IPS DF 6.9 (cell line): ENCODE measurements at regions not wholly inside any gene's neighbourhood (a gene's known extent, or its start where the extent isn't known, plus 50 kb on each side); places are given as distances from the start of the nearest gene placed in this dataset.
"Not testable (repeated sequence)": the region's sequence is repeated elsewhere in the genome, so short reads cannot be mapped to it uniquely, and the experiment has no call there.

Experiments
- DNase-seq: peaks from one replicate; pipeline ENCODE4 v3.0.0-alpha.2; 2013; ENCODE audit warnings: low read depth, low spot score
- H3K27ac ChIP-seq: one replicate; pipeline ENCODE4 v1.5.1; 2013; ENCODE audit warnings: low read length, control low read depth
- H3K27me3 ChIP-seq: 2 replicates; pipeline ENCODE4 v1.6.1; 2013; ENCODE audit warnings: mild to moderate bottlenecking, low read length; ENCODE audit not compliant: control insufficient read depth, insufficient read depth
- H3K36me3 ChIP-seq: 2 replicates; pipeline ENCODE4 v1.6.1; 2013; ENCODE audit warnings: low read length; ENCODE audit not compliant: control insufficient read depth, insufficient read depth
- H3K4me1 ChIP-seq: 2 replicates; pipeline ENCODE4 v1.6.1; 2013; ENCODE audit warnings: low read length; ENCODE audit not compliant: control insufficient read depth, insufficient read depth
- H3K4me3 ChIP-seq: 2 replicates; pipeline ENCODE4 v1.5.1; 2013; ENCODE audit warnings: mild to moderate bottlenecking, low read length
- H3K9me3 ChIP-seq: 2 replicates; pipeline ENCODE4 v1.6.1; 2013; ENCODE audit warnings: low read length, inconsistent platforms; ENCODE audit not compliant: control insufficient read depth, insufficient read depth
- WGBS: extraction: QIAGEN DNeasy Blood & Tissue Kit; methylation state at CpG from one replicate; pipeline ENCODE4 v1.1.7; 2013; ENCODE audit warnings: mixed read lengths, missing lambda C conversion rate; ENCODE audit not compliant: insufficient read length, insufficient coverage; 5-methylcytosine and 5-hydroxymethylcytosine counted together

- no peak overlapping the region for H3K27ac ChIP-seq
- no CpG with 5 or more reads among the region's 3 CpGs for whole genome bisulfite sequencing
Measured at GRCh38 chr3:153901991-153902390, 219.2 kb upstream of the ARHGEF26 start.

DNA sequence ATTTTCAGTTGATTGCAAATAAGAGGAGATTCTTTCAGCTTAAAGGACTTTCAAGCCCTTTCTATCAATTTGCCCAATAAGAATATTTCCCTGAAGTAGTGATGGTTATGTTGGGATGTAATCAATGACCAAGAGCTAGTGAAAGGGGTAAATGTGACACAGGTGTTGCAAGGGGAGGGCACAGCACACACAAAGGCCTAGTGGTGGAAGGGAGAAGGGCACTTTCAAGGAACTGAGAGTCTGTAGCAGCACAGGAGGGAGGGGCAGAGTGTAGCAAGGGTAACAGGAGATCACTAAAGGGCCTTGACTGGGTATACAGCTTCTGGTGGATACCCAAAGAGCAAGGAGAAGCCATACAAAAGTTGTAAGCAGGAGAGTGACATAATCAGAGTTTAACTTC is 217.8 kb upstream of the ARHGEF26 start:
- no peaks in the 10 kb centered on the region for H3K27me3 ChIP-seq
- no peaks in the 10 kb centered on the region for H3K9me3 ChIP-seq
- no peaks in the 10 kb centered on the region for H3K36me3 ChIP-seq
- no peak overlapping the region for H3K27ac ChIP-seq
- peak; percentile 5 for DNase-seq
- H3K4me1 ChIP-seq: no peaks in the 10 kb centered on the region
- no peak overlapping the region for H3K4me3 ChIP-seq

More at GRCh38 chr3:153901991-153902390, 219.2 kb upstream of the ARHGEF26 start:
- no peaks in the 10 kb centered on the region for H3K9me3 ChIP-seq
- no peaks in the 10 kb centered on the region for H3K27me3 ChIP-seq
- no peak for DNase-seq
- no peaks in the 10 kb centered on the region for H3K36me3 ChIP-seq
- H3K4me3 ChIP-seq: no peak overlapping the region
- no peaks in the 10 kb centered on the region for H3K4me1 ChIP-seq

- no peaks in the 10 kb centered on the region for H3K9me3 ChIP-seq
- H3K27ac ChIP-seq: no peak overlapping the region
- H3K4me3 ChIP-seq: no peak overlapping the region
- no peaks in the 10 kb centered on the region for H3K4me1 ChIP-seq
- no peak for DNase-seq
- WGBS: no CpG with 5 or more reads among the region's 2 CpGs
- no peaks in the 10 kb centered on the region for H3K36me3 ChIP-seq
- no peaks in the 10 kb centered on the region for H3K27me3 ChIP-seq
Measured at GRCh38 chr3:153906366-153906765, 214.8 kb upstream of the ARHGEF26 start.

- Histone ChIP-seq H3K4me1 (no peaks in the 10 kb centered on the region), H3K4me3 (no peak overlapping the region), H3K9me3 (no peaks in the 10 kb centered on the region), H3K27ac (no peak overlapping the region), H3K36me3 (no peaks in the 10 kb centered on the region), H3K27me3 (no peaks in the 10 kb centered on the region)
- DNase-seq: no peak
- WGBS: no CpG with 5 or more reads among the region's 1 CpG
Measured at GRCh38 chr3:153910387-153910786, 210.8 kb upstream of the ARHGEF26 start.

- H3K4me1 ChIP-seq: no peaks in the 10 kb centered on the region
- no CpG with 5 or more reads among the region's 2 CpGs for WGBS
- H3K36me3 ChIP-seq: no peaks in the 10 kb centered on the region
- H3K27ac ChIP-seq: no peak overlapping the region
- no peaks in the 10 kb centered on the region for H3K9me3 ChIP-seq
- no peak overlapping the region for H3K4me3 ChIP-seq
- no peak for DNase-seq
- no peaks in the 10 kb centered on the region for H3K27me3 ChIP-seq
Measured at GRCh38 chr3:153911116-153911515, 210.1 kb upstream of the ARHGEF26 start.

DNA sequence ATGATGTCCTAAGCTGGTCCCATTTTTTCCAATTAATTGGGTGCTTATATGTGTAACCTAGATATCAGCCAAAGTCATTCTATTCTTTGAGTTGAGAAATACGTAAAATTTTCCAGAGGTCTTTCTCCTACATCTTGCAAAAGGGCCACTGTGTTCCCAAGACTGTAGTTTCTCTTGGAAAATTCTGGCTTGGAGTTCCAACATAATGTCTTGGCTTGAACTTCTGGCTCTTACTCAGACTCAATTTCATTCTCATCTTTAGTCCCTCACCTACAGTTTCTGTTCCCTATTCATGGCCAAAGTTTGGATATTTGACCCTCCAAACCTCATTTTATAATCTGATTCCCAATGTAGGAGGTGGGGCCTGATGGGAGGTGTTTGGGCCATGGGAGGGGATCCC is 201.4 kb upstream of the ARHGEF26 start:
- Histone ChIP-seq H3K4me1 (no peaks in the 10 kb centered on the region), H3K36me3 (no peaks in the 10 kb centered on the region), H3K4me3 (no peak overlapping the region), H3K9me3 (no peaks in the 10 kb centered on the region), H3K27me3 (no peaks in the 10 kb centered on the region), H3K27ac (no peak overlapping the region)
- no CpG with 5 or more reads among the region's 1 CpG for WGBS
- no peak for DNase-seq

GRCh38 chr3:153921826-153922225 is 199.4 kb upstream of the ARHGEF26 start:
- H3K4me1 ChIP-seq: no peaks in the 10 kb centered on the region
- H3K4me3 ChIP-seq: no peak overlapping the region
- no peak overlapping the region for H3K27ac ChIP-seq
- DNase-seq: no peak
- H3K27me3 ChIP-seq: no peaks in the 10 kb centered on the region
- no peaks in the 10 kb centered on the region for H3K9me3 ChIP-seq
- H3K36me3 ChIP-seq: no peaks in the 10 kb centered on the region

DNA sequence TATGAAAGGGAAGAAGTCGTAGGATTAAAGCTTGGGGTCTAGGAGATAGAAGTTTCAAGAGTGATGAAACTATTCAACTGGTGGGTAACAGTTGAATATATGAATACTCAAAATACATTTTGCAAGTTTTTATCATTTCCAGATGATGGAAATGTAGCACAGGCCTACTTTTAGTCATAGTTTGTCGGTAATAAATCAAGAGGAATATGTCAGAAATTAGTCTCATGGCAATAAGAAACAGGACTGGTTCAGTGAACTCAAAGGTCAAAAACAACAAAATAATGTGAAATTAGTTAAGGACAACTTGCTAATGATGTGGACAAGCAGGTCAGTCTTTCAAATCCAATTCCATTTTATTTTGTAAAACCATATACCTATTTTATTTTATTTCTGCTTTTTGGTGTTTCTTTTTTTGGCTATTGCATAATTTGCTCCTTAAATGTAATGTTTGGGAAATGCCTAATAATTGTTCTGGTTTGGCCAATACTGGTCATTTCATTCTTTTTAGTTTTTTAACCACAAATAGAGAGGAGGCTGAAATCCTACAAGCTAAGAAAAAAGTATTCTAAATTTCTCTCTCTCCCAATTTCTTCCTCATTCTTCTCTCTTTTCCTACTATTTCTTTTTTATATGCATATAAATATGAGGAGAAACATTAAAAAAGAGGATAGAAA is 195.2 kb upstream of the ARHGEF26 start:
- H3K27me3 ChIP-seq: no peaks in the 10 kb centered on the region
- WGBS: no CpG with 5 or more reads among the region's 2 CpGs
- H3K4me1 ChIP-seq: no peaks in the 10 kb centered on the region
- no peak overlapping the region for H3K27ac ChIP-seq
- DNase-seq: no peak
- no peaks in the 10 kb centered on the region for H3K36me3 ChIP-seq
- no peak overlapping the region for H3K4me3 ChIP-seq
- H3K9me3 ChIP-seq: no peaks in the 10 kb centered on the region

DNA sequence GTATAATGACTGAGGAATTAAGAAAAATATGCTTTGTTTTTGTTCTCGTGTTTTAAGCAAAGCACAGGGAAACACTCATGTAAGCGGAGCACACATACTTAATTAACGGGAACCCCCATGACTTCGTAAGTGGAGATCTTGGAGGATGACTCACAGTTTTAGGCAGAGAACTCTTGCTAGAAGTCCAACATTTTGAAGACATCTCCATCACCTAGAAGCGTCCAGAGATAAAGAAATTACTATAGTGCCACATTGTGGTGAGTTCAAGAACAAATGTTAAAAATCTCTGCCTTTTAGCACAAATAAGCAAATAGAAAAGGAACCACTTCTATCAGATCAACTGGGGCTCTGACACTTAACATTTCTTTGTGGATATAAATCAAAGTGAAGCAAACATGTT is 194.1 kb upstream of the ARHGEF26 start:
- DNase-seq: peak; percentile 4
- H3K27me3 ChIP-seq: no peaks in the 10 kb centered on the region
- no peaks in the 10 kb centered on the region for H3K36me3 ChIP-seq
- no peak overlapping the region for H3K27ac ChIP-seq
- no CpG with 5 or more reads among the region's 5 CpGs for WGBS
- H3K4me3 ChIP-seq: no peak overlapping the region
- H3K9me3 ChIP-seq: no peaks in the 10 kb centered on the region
- H3K4me1 ChIP-seq: no peaks in the 10 kb centered on the region

DNA sequence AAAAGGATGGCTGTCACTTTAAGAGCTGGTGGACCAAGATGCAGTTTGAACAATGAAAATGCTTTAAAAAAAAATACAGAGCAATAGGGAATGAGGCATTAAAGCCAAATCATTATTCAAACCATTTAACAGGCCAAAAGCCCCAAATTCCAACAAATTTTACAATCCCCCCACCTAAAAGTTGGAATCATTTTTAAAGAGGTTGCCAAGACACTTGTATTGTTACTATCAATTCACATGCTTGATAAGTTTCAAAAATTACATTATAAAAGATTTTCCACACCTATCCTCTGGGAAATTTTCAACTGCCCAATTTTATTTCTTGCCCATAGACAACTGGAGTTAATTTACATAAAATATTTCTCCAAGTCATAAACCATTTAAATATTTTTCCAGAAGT is 192.3 kb upstream of the ARHGEF26 start:
- no peak for DNase-seq
- Histone ChIP-seq H3K9me3 (no peaks in the 10 kb centered on the region), H3K27ac (no peak overlapping the region), H3K4me3 (no peak overlapping the region), H3K4me1 (no peaks in the 10 kb centered on the region), H3K36me3 (no peaks in the 10 kb centered on the region), H3K27me3 (no peaks in the 10 kb centered on the region)

DNA sequence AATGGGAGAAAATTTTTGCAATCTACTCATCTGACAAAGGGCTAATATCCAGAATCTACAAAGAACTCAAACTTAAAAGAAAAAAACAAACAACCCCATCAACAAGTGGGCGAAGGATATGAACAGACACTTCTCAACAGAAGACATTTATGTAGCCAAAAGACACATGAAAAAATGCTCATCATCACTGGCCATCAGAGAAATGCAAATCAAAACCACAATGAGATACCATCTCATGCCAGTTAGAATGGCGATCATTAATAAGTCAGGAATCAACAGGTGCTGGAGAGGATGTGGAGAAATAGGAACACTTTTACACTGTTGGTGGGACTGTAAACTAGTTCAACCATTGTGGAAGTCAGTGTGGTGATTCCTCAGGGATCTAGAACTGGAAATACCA is 187.7 kb upstream of the ARHGEF26 start:
- not testable (repeated sequence) for H3K9me3 ChIP-seq, DNase-seq
- no CpG with 5 or more reads among the region's 2 CpGs for WGBS

More for the DNA sequence above, 187.7 kb upstream of the ARHGEF26 start:
- H3K27me3 ChIP-seq, H3K4me1 ChIP-seq, H3K36me3 ChIP-seq, H3K4me3 ChIP-seq, H3K27ac ChIP-seq: not testable (repeated sequence)
